ENCODE measurements at regions not wholly inside any gene's neighbourhood (a gene's known extent, or its start where the extent isn't known, plus 50 kb on each side); places are given as distances from the start of the nearest gene placed in this dataset.

- Histone ChIP-seq H3K4me1 (ENCODE audit: insufficient read depth) (no peaks in the 10 kb centered on the region), H3K4me2 (no peak overlapping the region), H3K27me3 (ENCODE audit: insufficient read depth) (no peaks in the 10 kb centered on the region), H3K27ac (ENCODE audit: low read depth) (no peak overlapping the region), H3F3A (replicated peaks; ENCODE audit: low read depth) (no peaks in the 10 kb centered on the region), H4K20me1 (replicated peaks; ENCODE audit: insufficient read depth) (no peaks in the 10 kb centered on the region), H2AFZ (no peak overlapping the region), H3K36me3 (ENCODE audit: insufficient read depth) (no peaks in the 10 kb centered on the region), H3K79me2 (replicated peaks; ENCODE audit: insufficient read depth) (no peaks in the 10 kb centered on the region), H3K4me3 (no peak overlapping the region), H3K9me2 (ENCODE audit: insufficient read depth) (peaks cover 9% of the 10 kb centered on the region; the same call in 1 of the 2 replicates)
- Mint-ChIP-seq H3K4me1 (peaks cover 7% of the 10 kb centered on the region), H3K27ac (no peak overlapping the region), H3K4me3 (no peak overlapping the region), H3K9me3 (no peaks in the 10 kb centered on the region; the same call in 2 of the 3 replicates), H3K27me3 (ENCODE audit: insufficient read depth, low read depth, poor library complexity) (no peaks in the 10 kb centered on the region), H3K36me3 (ENCODE audit: low read depth) (no peaks in the 10 kb centered on the region)
- DNase-seq (ENCODE audit: low spot score): no peak
- TF ChIP-seq STAT1 (IDR thresholded peaks at IDR 0.05; ENCODE audit: unreplicated experiment): no peak
- TF ChIP-seq NANOG (IDR thresholded peaks at IDR 0.05; ENCODE audit: borderline replicate concordance): no peak
- ATAC-seq: no peak
These were observed 983.6 kb upstream of the NR2F2 start for GRCh38 chr15:95346721-95347475.

- Histone ChIP-seq H3K27ac (ENCODE audit: low read depth) (no peak overlapping the region), H3K9me2 (ENCODE audit: insufficient read depth) (peaks cover 9% of the 10 kb centered on the region; the same call in 1 of the 2 replicates), H2AFZ (peak overlapping the region; percentile 69), H3K4me2 (no peak overlapping the region), H3F3A (replicated peaks; ENCODE audit: low read depth) (no peaks in the 10 kb centered on the region), H3K4me1 (ENCODE audit: insufficient read depth) (no peaks in the 10 kb centered on the region), H3K27me3 (ENCODE audit: insufficient read depth) (no peaks in the 10 kb centered on the region), H3K79me2 (replicated peaks; ENCODE audit: insufficient read depth) (no peaks in the 10 kb centered on the region), H4K20me1 (replicated peaks; ENCODE audit: insufficient read depth) (no peaks in the 10 kb centered on the region), H3K36me3 (ENCODE audit: insufficient read depth) (no peaks in the 10 kb centered on the region), H3K4me3 (no peak overlapping the region)
- no peak for DNase-seq (ENCODE audit: low spot score)
- H3K4me3 Mint-ChIP-seq: no peak overlapping the region
- H3K27ac Mint-ChIP-seq: peak overlapping the region; percentile 74; the same call in 1 of the 2 replicates
- peaks cover 7% of the 10 kb centered on the region for H3K4me1 Mint-ChIP-seq
- no peak for ATAC-seq
- H3K9me3 Mint-ChIP-seq: no peaks in the 10 kb centered on the region; the same call in 2 of the 3 replicates
- no peaks in the 10 kb centered on the region for H3K36me3 Mint-ChIP-seq (ENCODE audit: low read depth)
- no peaks in the 10 kb centered on the region for H3K27me3 Mint-ChIP-seq (ENCODE audit: insufficient read depth, low read depth, poor library complexity)
- no peak for TF ChIP-seq CTCF (conservative IDR thresholded peaks at IDR 0.05; ENCODE audit: low read depth in 2 of 2)
- TF ChIP-seq ZNF114 (CRISPR knock-in tag; IDR thresholded peaks at IDR 0.05): no peak
- no peak for TF ChIP-seq NANOG (IDR thresholded peaks at IDR 0.05; ENCODE audit: borderline replicate concordance)
- no peak for TF ChIP-seq JUNB (IDR thresholded peaks at IDR 0.05; ENCODE audit: unreplicated experiment)
- TF ChIP-seq POLR2AphosphoS5 (IDR thresholded peaks at IDR 0.05; ENCODE audit: low read depth): no peak
- TF ChIP-seq ZNF331 (CRISPR knock-in tag; IDR thresholded peaks at IDR 0.05; ENCODE audit: low read depth): no peak
- TF ChIP-seq REST (IDR thresholded peaks at IDR 0.05; ENCODE audit: unreplicated experiment): no peak
- TF ChIP-seq ETS1 (IDR thresholded peaks at IDR 0.05): no peak
These were observed 982.7 kb upstream of the NR2F2 start for GRCh38 chr15:95347837-95348236.
